Vagina (tissue), 2 donors: ENCODE measurements at regions not wholly inside any gene's neighbourhood (a gene's known extent, or its start where the extent isn't known, plus 50 kb on each side); places are given as distances from the start of the nearest gene placed in this dataset.

Experiments
- DNase-seq, 2 donors: peaks; one replicate each; pipeline ENCODE4 v3.0.0-alpha.2; 2017; ENCODE audit errors: extremely low spot score in 2 of 2
- H3K27ac ChIP-seq: fragments of 200-600 bp; sonication (generic); one replicate; pipeline ENCODE4 v1.5.1; 2019
- H3K27me3 ChIP-seq: fragments of 200-600 bp; sonication (generic); one replicate; pipeline ENCODE4 v1.5.1; 2019
- H3K36me3 ChIP-seq, 2 donors: fragments of 200-600 bp; sonication (generic); one replicate each; pipeline ENCODE4 v1.5.1; 2017 to 2019
- H3K4me1 ChIP-seq: fragments of 200-600 bp; sonication (generic); one replicate; pipeline ENCODE4 v1.5.1; 2019
- H3K4me3 ChIP-seq, 2 donors: fragments of 200-600 bp; sonication (generic); 1 replicate in 1 of 2; 2 replicates in 1 of 2; pipeline ENCODE4 v1.5.1; 2016 to 2019
- H3K9me3 ChIP-seq: fragments of 200-600 bp; sonication (generic); one replicate; pipeline ENCODE4 v1.5.1; 2019
- CTCF ChIP-seq, 3 experiments: fragments of 450-650 bp in 2 of 3; fragments of 200-600 bp in 1 of 3; sonication (generic) in 1 of 3; IDR thresholded peaks; one replicate each; pipeline ENCODE4 v1.5.1; 2017 to 2019; ENCODE audit warnings: antibody characterized with exemption in 3 of 3, mild to moderate bottlenecking in 2 of 3, moderate library complexity in 2 of 3
- POLR2A ChIP-seq, 2 donors: fragments of 450-650 bp; IDR thresholded peaks; one replicate each; pipeline ENCODE4 v1.6.1; 2017; ENCODE audit warnings: antibody characterized with exemption in 2 of 2, mild to moderate bottlenecking in 2 of 2, moderate library complexity in 2 of 2
- POLR2AphosphoS5 ChIP-seq, 2 donors: sonication (generic); formaldehyde crosslinking; IDR thresholded peaks; one replicate each; pipeline ENCODE4 v1.9.0; 2017; ENCODE audit warnings: antibody characterized with exemption in 2 of 2, mild to moderate bottlenecking in 2 of 2, low read depth in 1 of 2; ENCODE audit not compliant: insufficient read depth in 1 of 2
- intact Hi-C: fragments of 100-400 bp; cut with DNase I; formaldehyde crosslinking; loops from one replicate; pipeline ENCODE4 v1.15.1; 2023

- TF ChIP-seq POLR2AphosphoS5 (IDR thresholded peaks at IDR 0.05; ENCODE audit: insufficient read depth in 1 of 2, low read depth in 1 of 2) (no peak), CTCF (IDR thresholded peaks at IDR 0.05) (no peak), POLR2A (IDR thresholded peaks at IDR 0.05) (no peak)
- H3K4me1 ChIP-seq = no peaks in the 10 kb centered on the region
- H3K27ac ChIP-seq = no peak overlapping the region
- DNase-seq = no peak
- H3K36me3 ChIP-seq = no peaks in the 10 kb centered on the region
- intact Hi-C loops = no loop called here
- no peak overlapping the region for H3K4me3 ChIP-seq
- H3K9me3 ChIP-seq = no peaks in the 10 kb centered on the region
- no peaks in the 10 kb centered on the region for H3K27me3 ChIP-seq
Measured at GRCh38 chr6:115704028-115704427, 356.7 kb downstream of the FRK start.

GRCh38 chr6:115691433-115691832, 369.3 kb downstream of the FRK start:
- Histone ChIP-seq H3K27me3 (no peaks in the 10 kb centered on the region), H3K27ac (no peak overlapping the region), H3K36me3 (no peaks in the 10 kb centered on the region), H3K4me1 (no peaks in the 10 kb centered on the region), H3K4me3 (no peak overlapping the region), H3K9me3 (no peaks in the 10 kb centered on the region)
- DNase-seq = no peak
- TF ChIP-seq CTCF (IDR thresholded peaks at IDR 0.05) = no peak
- no peak for TF ChIP-seq POLR2A (IDR thresholded peaks at IDR 0.05)
- no peak for TF ChIP-seq POLR2AphosphoS5 (IDR thresholded peaks at IDR 0.05; ENCODE audit: insufficient read depth in 1 of 2, low read depth in 1 of 2)
- intact Hi-C loops = no loop called here

- no peaks in the 10 kb centered on the region for H3K36me3 ChIP-seq
- H3K27ac ChIP-seq = no peak overlapping the region
- TF ChIP-seq CTCF (IDR thresholded peaks at IDR 0.05) (no peak), POLR2AphosphoS5 (IDR thresholded peaks at IDR 0.05; ENCODE audit: insufficient read depth in 1 of 2, low read depth in 1 of 2) (no peak), POLR2A (IDR thresholded peaks at IDR 0.05) (no peak)
- H3K9me3 ChIP-seq = no peaks in the 10 kb centered on the region
- DNase-seq = no peak
- no peak overlapping the region for H3K4me3 ChIP-seq
- no peaks in the 10 kb centered on the region for H3K27me3 ChIP-seq
- no peaks in the 10 kb centered on the region for H3K4me1 ChIP-seq
- intact Hi-C loops = no loop called here
Measured at GRCh38 chr6:115690854-115691253, 369.8 kb downstream of the FRK start.

GRCh38 chr6:115681978-115682775, 378.5 kb downstream of the FRK start:
- H3K27me3 ChIP-seq = no peaks in the 10 kb centered on the region
- no peak overlapping the region for H3K4me3 ChIP-seq
- no peaks in the 10 kb centered on the region for H3K9me3 ChIP-seq
- intact Hi-C loops = no loop called here
- TF ChIP-seq CTCF (IDR thresholded peaks at IDR 0.05) (no peak), POLR2A (IDR thresholded peaks at IDR 0.05) (no peak), POLR2AphosphoS5 (IDR thresholded peaks at IDR 0.05; ENCODE audit: insufficient read depth in 1 of 2, low read depth in 1 of 2) (no peak)
- H3K36me3 ChIP-seq = no peaks in the 10 kb centered on the region
- H3K4me1 ChIP-seq = no peaks in the 10 kb centered on the region
- no peak for DNase-seq
- H3K27ac ChIP-seq = no peak overlapping the region

GRCh38 chr6:115680621-115681020, 380.1 kb downstream of the FRK start:
- Histone ChIP-seq H3K27ac (no peak overlapping the region), H3K4me3 (no peak overlapping the region), H3K9me3 (no peaks in the 10 kb centered on the region), H3K4me1 (no peaks in the 10 kb centered on the region), H3K36me3 (no peaks in the 10 kb centered on the region), H3K27me3 (no peaks in the 10 kb centered on the region)
- no peak for DNase-seq
- intact Hi-C loops = no loop called here
- TF ChIP-seq POLR2AphosphoS5 (IDR thresholded peaks at IDR 0.05; ENCODE audit: insufficient read depth in 1 of 2, low read depth in 1 of 2) (no peak), POLR2A (IDR thresholded peaks at IDR 0.05) (no peak), CTCF (IDR thresholded peaks at IDR 0.05) (no peak)
